Iris pigment epithelial cell (primary cell): ENCODE measurements at regions not wholly inside any gene's neighbourhood (a gene's known extent, or its start where the extent isn't known, plus 50 kb on each side); places are given as distances from the start of the nearest gene placed in this dataset.
A peak's percentile ranks its signal among the peaks of the same experiment; 100 is the strongest.
"Not testable (repeated sequence)": the region's sequence is repeated elsewhere in the genome, so short reads cannot be mapped to it uniquely, and the experiment has no call there.

Source experiments
- DNase-seq: peaks from one replicate; pipeline ENCODE4 v3.0.0-alpha.2; 2011; ENCODE audit warnings: low read depth

DNA sequence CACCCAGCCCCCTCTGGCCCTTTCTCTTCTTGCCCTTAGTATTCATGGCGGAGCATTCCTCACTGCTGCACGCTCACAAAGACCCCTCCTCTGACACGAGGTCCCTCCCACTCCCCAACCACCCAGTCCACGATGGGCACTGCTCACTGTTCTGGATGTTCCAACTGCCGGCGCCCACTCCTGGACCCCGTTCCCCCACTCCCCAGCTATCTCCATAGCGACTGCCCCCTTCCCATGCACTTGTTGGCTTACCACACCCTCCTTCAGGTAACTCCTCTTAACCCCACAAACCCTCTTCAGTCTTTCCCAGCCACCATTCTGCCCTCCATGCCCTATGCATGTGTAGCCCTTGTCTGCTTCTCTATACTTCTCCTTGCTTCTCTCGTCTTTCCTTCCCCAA, 961.5 kb upstream of the DEFB115 start:
- DNase-seq, result not testable (repeated sequence)

DNA sequence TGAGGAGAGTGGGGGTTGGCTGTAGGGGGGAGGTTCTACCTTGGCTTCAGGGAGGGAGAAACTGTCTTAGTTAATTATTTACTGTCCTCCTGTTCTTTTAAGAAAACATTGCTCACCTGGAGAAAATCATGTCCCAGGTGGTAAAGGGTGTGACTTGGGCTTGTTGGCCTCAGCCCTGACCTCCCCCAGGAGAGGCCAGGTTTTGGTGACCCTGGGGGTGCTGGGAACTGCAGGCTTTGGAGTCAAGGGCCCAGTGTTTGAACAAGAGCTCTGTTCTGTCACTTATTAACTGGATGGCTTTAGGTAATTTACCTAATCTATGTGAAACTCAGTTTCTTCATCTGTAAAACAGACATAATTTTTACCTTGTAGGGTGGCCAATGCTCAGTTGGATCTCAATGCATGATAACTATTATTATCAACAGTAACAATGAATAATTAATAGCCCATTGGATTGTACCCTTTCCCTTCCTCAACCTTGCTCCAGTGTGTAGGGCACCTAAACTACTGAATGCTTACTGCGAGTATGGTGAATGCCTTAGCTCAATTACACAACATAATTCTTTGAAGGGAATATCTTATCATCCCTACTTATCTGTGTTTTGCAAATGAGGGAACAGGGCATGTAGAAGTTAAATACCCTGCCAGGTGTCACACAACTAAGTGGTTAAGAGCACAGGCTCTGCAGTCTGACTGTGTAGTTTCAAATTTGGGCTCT, 959.4 kb upstream of the DEFB115 start:
- not testable (repeated sequence) for DNase-seq

DNA sequence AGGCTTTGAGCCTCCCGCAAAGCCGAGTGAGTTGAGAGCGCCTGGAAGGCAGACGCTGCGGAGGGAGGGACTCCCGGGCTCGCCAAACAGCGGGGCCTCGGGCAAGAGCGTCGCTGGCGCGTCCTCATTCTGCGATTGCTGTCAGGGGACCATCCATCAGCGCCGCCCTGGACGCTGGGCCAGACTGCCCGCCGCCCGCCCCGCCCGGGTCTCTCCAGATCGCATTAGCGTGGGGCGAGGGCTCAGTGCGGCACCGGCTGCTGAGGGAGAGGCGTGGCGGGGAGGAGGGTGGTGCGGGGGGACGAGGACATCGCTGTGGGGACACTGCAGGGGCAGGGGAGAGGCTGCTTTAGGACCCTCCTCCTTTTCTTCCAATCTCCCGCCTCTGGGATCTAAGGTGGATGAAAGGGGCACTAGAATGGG, 957.2 kb upstream of the DEFB115 start:
- DNase-seq, result not testable (repeated sequence)

DNA sequence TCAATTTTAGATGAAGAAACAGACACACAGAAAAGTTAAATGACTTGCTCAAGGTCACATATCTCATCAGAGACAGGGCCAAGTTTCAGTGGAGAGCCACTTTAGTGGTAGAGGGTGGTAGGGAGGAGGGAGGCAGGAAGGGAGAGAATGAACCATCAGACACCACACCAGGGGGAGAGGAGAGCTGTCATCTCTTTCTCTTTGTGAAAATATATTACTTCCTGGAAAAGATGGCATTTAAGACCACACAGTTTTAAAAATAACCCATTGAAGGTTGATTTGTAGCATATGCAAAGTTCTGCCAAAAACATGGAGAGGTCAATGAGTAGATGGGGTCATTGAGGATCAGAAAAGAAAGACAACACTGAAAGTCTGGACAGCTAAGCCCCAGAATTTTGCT, 954.7 kb upstream of the DEFB115 start:
- DNase-seq, result not testable (repeated sequence)

DNA sequence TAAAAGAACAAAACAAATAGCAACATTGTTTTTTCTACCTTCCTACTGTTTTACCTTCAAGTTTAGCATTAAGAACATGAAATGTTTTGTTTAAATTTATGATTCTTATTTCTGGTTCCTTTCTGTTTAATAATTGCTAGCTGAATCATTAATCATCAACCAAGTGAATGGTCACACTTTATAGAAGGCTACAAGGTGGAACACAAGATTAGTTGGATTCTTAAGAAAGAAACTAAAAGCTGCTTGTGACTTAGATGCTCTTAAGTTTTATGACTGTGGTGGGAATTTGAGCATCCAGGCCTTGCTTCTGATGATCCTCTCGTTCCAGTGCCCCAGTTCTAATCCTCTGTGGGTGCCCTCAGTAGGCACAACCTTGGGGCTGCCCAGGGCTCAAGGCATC, 947.5 kb upstream of the DEFB115 start:
- not testable (repeated sequence) for DNase-seq

DNA sequence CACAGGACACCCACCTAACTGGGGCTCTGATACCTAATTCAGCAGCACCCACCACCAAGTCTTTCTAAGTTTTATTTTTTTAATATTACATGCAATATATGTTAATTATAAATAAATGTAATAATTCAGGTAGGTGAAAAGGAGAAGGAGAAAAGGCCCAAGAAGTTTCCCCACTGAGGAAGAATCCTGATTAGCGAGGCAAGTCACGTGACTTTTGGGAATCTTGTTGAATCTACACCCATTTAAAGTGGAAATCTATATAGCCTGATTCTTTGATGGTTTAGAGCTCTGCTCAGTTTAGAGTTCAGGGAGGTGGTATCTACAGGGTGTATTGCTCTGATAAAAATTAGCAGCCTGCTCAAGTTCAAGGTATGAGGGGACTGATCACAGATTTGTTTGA, 947.1 kb upstream of the DEFB115 start:
- DNase-seq, result not testable (repeated sequence)

DNA sequence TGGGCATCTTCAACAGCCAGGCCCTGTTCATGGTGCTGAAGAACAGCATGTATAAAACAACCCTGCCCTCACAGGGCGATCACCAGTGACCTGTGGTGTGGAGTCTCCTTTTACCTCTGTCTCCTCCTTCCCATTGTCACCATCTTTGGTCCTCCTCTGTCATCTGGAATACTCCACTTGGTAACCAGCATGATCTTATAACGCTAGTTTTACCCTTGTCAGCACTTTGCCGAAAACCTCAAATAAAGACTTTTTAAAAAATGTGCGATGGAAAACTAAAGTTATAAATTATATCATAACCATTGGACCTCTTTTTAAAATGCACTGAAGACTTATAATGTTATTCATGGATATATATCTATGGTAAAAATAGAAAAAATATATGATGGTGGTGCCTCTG, 945.2 kb upstream of the DEFB115 start:
- not testable (repeated sequence) for DNase-seq

DNA sequence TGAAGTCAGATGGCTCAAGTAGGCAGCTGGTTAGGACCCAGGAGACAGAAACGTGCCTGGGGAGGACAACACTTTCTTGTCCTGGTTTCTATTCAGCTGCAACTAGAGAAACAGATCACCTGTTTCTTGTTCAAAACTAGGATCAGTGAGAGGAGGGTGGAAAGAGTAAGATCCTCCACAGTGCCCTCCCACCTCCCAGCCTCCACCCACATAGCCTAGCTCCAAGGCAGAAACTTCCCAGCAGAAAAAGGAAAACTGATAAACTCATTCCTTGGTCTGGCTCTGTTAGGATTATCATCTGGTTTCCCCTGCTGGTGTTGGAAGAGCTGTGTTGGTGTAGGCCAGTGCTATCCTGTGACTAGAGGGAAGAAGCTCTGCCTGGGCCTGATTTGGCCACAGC, 943.8 kb upstream of the DEFB115 start:
- not testable (repeated sequence) for DNase-seq

DNA sequence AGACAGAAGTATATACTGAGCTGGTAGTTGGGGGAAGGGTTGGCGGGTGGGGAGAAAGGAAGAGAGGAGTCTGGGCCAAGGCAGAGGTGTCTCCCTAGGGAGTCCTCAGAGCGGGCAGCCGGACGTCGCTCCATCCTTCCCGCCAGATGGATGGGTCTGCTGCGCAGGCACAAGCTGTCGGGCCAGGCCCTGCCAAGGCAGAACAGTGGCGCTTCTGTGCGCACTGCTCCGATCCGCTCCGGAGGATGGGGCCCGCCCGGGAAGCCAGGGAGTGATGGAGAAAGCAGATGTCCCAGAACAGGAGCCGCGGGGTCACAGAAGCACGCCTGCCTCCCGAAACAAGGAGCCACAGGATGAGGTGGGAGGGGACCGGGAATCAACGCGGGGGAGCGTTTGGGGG, 941.4 kb upstream of the DEFB115 start:
- not testable (repeated sequence) for DNase-seq

DNA sequence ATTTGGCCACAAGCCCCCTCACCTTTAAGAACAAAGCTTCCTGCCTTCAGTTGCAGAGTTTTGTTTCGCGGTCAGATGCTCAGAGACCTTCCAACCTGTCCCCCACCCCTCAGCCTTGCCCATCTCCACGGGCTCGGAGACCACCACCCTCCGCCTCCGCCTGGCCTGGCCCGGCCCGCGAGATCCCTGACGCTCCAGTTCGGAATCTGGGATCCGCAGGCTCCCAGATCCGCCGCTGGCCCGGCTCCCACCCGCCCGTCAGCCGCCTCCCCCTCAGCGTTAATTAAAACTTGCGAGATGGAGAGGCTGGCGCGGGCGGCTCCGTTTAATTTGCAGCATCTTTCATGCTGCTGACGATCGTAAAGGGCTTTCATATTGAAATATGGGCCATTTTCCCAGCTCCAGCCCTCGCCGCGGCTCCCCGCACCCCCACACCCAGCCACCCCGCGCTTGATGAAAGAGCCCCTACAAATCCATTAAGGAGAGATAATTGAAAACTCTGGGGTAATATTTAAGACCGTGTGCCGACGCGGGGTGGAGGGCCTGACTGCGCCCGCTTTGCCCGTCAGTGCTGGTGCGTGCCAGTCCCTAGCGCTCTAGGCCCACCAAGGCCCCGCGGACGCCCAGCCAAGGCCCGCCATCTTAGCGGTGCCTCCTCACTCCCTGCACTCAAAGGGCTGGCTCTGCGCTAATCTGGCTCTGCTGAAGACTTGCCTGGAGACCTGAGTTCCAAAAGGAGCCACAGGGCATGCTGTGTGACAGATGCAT, 940.7 kb upstream of the DEFB115 start:
- not testable (repeated sequence) for DNase-seq

DNA sequence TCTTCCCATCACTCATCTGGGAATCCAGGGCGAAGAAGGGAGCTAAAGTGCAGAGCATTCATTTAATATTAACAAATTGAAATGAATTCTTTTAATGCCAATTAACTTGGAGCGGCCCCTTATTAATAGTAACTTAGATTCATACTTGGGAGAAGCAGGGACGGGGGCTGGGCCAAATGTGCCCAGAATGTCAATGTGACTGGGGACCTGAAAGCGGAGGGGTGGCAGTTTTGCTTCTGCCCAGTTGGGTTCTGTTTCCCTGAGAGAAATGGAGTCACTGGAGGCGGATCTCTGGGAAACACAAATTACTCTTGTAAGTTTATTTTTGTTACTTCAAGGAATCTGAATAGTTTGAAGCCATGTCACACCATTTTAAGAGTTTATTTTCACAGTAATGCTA, 923.7 kb upstream of the DEFB115 start:
- not testable (repeated sequence) for DNase-seq

DNA sequence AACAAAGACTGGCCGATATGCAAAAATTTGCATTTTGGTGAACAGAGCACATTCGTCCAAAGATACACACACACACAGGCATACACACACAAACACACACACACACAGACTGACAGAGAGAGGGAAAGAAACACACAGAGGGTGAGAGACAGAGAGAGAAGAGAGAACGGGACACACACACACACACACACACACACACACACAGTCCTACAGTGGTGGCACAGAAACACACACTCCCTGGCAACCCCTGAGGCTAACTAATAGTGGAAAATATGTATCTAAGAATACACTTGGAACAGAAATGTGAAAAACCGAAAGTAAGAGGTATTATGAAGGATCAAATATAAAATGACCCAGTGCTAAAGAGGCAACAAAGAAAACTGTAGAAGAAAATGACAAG, 919.9 kb upstream of the DEFB115 start:
- not testable (repeated sequence) for DNase-seq

DNA sequence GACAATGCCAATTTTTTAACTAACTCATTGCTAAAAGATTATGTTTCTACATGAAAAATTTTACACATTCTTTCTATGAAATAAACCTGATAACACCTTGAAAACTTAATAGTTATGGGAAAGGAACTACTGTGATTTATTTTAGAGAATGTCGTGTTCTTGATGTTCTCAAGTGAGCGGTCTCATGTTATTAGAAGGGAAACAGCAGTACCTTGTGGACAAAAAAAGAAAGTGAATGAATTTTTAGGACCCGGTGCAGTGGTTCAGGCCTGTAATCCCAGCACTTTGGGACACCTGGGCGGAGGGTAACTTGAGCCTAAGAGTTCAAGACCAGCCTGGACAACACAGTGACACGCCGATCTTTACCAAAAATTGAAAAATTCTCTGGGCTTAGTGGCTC, 908.5 kb upstream of the DEFB115 start:
- DNase-seq, result not testable (repeated sequence)

DNA sequence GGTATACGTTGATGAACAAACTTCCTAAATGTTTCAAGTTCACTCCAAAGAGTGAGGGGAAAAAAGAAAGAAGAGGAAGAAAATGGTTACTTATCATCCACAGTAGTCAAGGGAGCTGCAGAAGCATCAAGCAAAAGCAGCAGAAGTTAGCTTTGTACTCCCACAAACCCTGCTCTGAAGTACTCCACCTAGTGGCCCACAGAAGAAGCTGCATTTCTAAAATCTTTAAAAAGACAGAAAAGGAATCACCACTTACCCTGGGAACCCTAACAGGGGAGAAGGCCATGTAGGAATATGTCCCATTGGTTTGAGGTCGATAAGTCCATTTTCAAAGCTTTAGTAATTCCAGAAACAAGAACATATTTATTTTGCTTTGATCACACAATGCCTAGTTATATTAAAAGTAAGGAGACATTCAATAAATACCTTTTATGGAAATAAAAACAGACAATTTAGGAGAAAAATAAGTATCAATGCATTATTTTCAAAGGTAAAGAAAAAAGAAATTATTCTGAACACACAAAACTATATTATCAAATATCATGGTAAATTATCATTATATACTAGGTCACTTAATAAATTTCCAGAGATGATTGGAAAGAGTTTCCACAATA, 900.5 kb upstream of the DEFB115 start:
- not testable (repeated sequence) for DNase-seq

DNA sequence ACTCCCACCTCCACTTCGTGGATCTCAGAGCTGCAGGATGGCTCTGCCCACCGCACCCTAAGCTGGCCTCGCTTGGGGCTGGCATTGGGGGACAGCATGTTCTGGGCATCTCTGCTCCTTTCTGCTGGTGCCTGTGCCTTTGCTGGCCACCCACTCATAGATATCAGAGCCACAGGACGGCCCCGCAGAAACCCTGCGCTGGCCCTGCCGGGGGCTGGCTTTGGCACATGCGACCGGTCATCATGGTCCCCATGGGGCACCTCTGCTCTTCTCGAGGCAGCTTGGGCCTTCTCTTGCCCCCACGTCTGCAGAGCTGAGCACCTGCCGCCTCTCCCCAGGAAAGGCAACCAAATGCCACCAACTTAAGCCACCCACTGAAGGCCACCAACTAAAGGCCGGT, 895.7 kb upstream of the DEFB115 start:
- not testable (repeated sequence) for DNase-seq

DNA sequence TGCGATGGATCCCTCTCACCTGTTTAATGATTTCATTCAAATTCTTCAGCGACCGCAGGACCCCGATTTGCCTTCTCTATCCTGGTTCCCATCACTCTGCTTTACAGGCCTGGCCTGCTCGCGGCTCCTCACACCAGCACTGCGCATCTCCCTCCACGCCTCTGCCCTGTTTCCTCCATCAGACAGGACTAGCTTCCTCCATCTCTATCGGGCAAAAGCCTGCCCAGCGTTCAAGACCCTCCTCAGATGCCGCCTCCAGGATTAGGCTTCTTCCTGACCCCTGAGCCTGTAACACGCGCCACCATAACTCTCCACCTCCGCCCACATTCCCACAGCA, 881.1 kb upstream of the DEFB115 start:
- DNase-seq, result not testable (repeated sequence)

DNA sequence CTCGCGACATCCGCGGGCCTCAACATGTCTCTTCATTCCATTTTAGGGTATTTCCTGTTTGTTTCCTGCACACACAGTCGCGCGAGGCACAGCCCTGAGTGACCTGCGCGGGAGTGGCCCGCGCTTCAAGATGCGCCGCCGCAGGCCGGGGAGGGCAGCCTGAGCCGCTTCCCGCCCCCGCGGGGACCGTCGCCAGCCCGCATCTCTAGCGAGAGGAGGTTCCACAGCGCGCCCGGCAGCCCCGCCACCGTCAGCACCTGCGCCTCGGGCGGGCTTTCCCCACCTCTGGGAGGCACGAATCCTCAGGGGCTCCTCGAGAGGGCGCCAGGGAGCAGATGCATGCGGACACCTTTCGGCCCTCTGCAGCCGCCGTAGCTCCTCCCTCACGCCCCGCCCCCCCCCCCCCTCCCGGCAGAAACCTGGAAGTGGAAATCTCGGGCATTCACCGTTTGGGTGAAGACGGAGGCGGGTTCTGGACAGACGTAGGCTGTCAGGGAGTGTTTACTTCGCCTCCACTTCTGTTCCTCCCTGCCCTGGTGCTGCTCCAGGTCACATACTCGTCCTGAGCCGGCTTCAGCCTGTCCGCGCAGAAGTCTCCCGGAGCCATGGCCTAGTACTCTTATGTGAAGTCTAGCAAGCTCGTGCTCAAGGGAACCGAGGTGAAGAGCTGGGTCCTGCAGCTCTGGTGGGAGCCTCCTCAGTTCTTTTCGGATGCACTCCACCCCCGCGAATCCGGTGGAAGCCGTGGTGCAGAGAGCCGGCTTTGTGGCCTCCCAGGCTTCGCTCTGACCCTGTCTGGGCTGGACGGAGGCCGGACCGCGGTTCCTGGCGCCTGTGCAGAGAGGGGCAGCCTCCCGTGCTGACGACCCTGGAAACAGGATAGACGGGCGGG, 880.5 kb upstream of the DEFB115 start:
- peak; percentile 84 for DNase-seq

DNA sequence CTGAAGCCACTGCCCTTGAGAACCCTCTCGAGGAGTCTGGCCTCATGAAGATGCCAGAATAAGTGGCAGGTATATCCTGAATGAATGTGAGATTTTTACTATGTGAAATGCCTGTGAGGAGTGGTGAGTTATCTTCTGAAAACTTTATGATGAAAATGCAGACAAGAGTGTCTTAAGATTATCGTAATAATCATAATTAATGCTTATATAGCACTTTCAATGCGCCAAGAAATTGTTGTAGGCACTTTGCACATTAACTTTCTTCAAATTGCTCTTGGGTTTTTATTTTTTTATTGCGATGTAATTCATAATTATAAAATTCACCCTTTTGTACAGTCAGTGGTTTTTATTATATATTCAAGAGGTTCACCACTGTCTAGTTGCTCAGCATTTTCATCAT, 879.1 kb upstream of the DEFB115 start:
- not testable (repeated sequence) for DNase-seq

DNA sequence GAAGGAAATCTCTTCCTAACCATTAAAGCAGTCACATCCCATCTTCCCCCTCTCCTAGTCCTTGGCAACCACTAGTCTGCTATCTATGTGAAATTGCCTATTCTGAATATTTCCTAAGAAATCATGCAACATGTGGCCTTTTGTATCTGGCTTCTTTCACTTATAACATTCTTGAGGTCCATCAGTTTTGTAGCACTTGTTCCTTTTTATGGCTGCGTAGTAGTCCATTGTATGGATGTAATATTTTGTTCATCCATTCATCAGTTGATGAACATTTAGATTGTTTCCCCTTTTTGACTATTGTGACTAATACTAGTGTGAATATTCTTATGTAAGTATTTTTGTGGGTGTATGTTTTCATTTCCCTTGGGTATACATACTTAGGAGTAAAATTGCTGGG, 878.7 kb upstream of the DEFB115 start:
- DNase-seq, result not testable (repeated sequence)

DNA sequence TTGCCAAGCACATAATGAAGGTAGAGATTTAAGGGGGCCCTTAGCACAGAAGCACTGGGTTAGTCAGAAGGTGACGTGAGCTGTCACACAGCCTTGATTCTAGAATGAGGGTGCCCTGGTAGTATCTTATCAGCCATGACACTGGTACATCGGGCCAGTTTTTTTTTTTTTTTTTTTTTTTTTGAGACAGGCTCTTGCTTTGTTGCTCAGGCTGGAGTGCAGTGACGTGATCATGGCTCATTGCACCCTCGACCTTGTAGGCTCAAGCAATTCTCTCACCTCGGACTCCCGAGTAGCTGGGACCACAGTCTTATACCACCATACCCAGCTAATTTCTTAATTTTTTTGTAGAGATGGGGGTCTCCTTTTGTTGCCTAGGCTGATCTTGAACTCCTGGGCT, 872.6 kb upstream of the DEFB115 start:
- not testable (repeated sequence) for DNase-seq

DNA sequence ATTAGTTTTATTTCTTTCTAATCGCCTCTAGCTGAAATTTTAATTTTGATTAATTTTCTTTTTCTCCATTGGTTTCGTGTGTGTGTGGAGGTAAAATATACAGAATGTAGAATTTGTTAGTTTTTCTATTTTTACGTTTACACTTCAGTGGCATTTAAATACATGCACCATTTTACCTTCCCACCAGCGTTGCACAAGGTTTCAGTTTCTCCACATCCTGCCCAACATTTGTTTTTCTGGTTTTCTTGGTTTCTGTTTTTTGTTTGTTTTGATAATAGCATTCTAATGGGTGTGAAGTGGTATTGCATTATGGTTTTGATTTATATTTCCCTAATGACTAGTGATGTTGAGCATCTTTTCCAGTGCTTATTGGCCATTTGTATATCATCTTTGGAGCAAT, 871.4 kb upstream of the DEFB115 start:
- not testable (repeated sequence) for DNase-seq

DNA sequence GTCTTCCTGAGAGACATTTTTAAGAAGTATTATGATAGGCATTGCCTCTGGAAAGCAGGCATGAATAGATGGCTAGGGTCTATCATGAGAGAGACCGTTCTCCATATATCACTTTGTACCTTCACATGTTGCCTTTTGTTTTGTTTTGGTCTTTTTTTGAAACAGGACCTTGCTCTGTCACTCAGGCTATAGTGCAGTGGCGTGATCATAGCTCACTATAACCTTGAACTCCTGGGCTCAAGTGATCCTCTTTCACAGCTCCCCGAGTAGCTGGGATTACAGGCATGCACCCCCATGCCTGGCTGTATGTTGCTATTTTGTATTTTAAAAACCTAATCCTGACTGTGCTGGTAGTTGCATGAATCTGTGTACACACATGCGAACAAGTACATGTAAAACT, 869.6 kb upstream of the DEFB115 start:
- DNase-seq, result not testable (repeated sequence)
